H1 (cell line): ENCODE measurements at regions not wholly inside any gene's neighbourhood (a gene's known extent, or its start where the extent isn't known, plus 50 kb on each side); places are given as distances from the start of the nearest gene placed in this dataset.

Source experiments
- ATF2 ChIP-seq: IDR thresholded peaks from 2 replicates; pipeline ENCODE4 v1.6.1; 2012; ENCODE audit warnings: low read length, inconsistent platforms
- BCL11A ChIP-seq, 2 experiments: IDR thresholded peaks; one replicate each; pipeline ENCODE4 v1.6.1; 2011; ENCODE audit warnings: low read depth in 2 of 2, low read length in 2 of 2, mild to moderate bottlenecking in 2 of 2
- CBX8 ChIP-seq: fragments of 300-800, 300-1000 bp; sonication (generic); IDR thresholded peaks from 2 replicates; pipeline ENCODE4 v1.7.1; 2016; ENCODE audit warnings: low read depth, low read length, borderline replicate concordance
- CHD1 ChIP-seq: IDR thresholded peaks from 2 replicates; pipeline ENCODE4 v1.6.1; 2012; ENCODE audit warnings: low read depth, low read length, improper control_type of control experiment
- RFX5 ChIP-seq: IDR thresholded peaks from 2 replicates; pipeline ENCODE4 v1.6.1; 2011; ENCODE audit warnings: low read depth, low read length, improper control_type of control experiment, borderline replicate concordance
- SIRT6 ChIP-seq: IDR thresholded peaks from one replicate; pipeline ENCODE4 v1.7.1; 2012; ENCODE audit warnings: low read length, inconsistent platforms
- SRF ChIP-seq: IDR thresholded peaks from 2 replicates; pipeline ENCODE4 v1.6.1; 2011; ENCODE audit warnings: mild to moderate bottlenecking, low read depth, low read length, moderate library complexity

- TF ChIP-seq SRF, result no peak
- TF ChIP-seq BCL11A (IDR thresholded peaks at IDR 0.05; ENCODE audit: low read depth in 2 of 2, low read length in 2 of 2), result no peak
- TF ChIP-seq CBX8, result no peak
- no peak for TF ChIP-seq RFX5
- no peak for TF ChIP-seq ATF2
- no peak for TF ChIP-seq SIRT6
- TF ChIP-seq CHD1, result no peak
Observed at GRCh38 chr6:51257938-51258337, 439.3 kb downstream of the TFAP2B start (continued).
